Hepatocyte (in vitro differentiated cells): ENCODE measurements at regions not wholly inside any gene's neighbourhood (a gene's known extent, or its start where the extent isn't known, plus 50 kb on each side); places are given as distances from the start of the nearest gene placed in this dataset.

Source experiments
- DNase-seq: peaks from one replicate; pipeline ENCODE4 v3.0.0-alpha.2; 2016; ENCODE audit warnings: low spot score
- H2AFZ ChIP-seq: fragments of 200-600 bp; sonication (generic); 2 replicates; pipeline ENCODE4 v1.6.0; 2016; ENCODE audit warnings: antibody characterized with exemption, mild to moderate bottlenecking
- H3K27ac ChIP-seq: fragments of 200-600 bp; sonication (generic); 2 replicates; pipeline ENCODE4 v1.5.1; 2016; ENCODE audit warnings: mild to moderate bottlenecking
- H3K27me3 ChIP-seq: fragments of 200-600 bp; sonication (generic); 2 replicates; pipeline ENCODE4 v1.6.1; 2016
- H3K36me3 ChIP-seq: fragments of 200-600 bp; sonication (generic); replicated peaks from 2 replicates; pipeline ENCODE4 v1.5.1; 2016; ENCODE audit warnings: low read depth; ENCODE audit not compliant: insufficient read depth
- H3K4me1 ChIP-seq: fragments of 200-600 bp; sonication (generic); 2 replicates; pipeline ENCODE4 v1.5.1; 2016; ENCODE audit warnings: mild to moderate bottlenecking, moderate library complexity; ENCODE audit not compliant: insufficient read depth
- H3K4me2 ChIP-seq: fragments of 200-600 bp; sonication (generic); 2 replicates; pipeline ENCODE4 v1.6.0; 2016
- H3K4me3 ChIP-seq: fragments of 200-600 bp; sonication (generic); 2 replicates; pipeline ENCODE4 v1.5.1; 2016; ENCODE audit warnings: mild to moderate bottlenecking
- H3K79me2 ChIP-seq: fragments of 200-600 bp; sonication (generic); 2 replicates; pipeline ENCODE4 v1.6.0; 2017; ENCODE audit warnings: mild to moderate bottlenecking
- H3K9me2 ChIP-seq: fragments of 200-600 bp; sonication (generic); replicated peaks from 2 replicates; pipeline ENCODE4 v1.6.0; 2017; ENCODE audit warnings: mild to moderate bottlenecking; ENCODE audit not compliant: insufficient read depth
- H3K9me3 ChIP-seq: fragments of 200-600 bp; sonication (generic); 2 replicates; pipeline ENCODE4 v1.5.1; 2016; ENCODE audit warnings: low read depth, mild to moderate bottlenecking
- H4K20me1 ChIP-seq: fragments of 200-600 bp; sonication (generic); 2 replicates; pipeline ENCODE4 v1.6.0; 2016; ENCODE audit warnings: mild to moderate bottlenecking; ENCODE audit not compliant: insufficient read depth, poor library complexity, severe bottlenecking
- EZH2 ChIP-seq: fragments of 200-600 bp; sonication (generic); IDR thresholded peaks from 2 replicates; pipeline ENCODE4 v1.6.1; 2016; ENCODE audit warnings: antibody characterized with exemption, mild to moderate bottlenecking, borderline replicate concordance
- EZH2phosphoT487 ChIP-seq: fragments of 200-600 bp; sonication (generic); IDR thresholded peaks from one replicate; pipeline ENCODE4 v1.6.1; 2018; ENCODE audit warnings: antibody characterized with exemption, mild to moderate bottlenecking, low read depth, moderate library complexity; ENCODE audit not compliant: unreplicated experiment, severe bottlenecking
- WGBS: methylation state at CpG from one replicate; pipeline ENCODE4 v1.1.6; 2016; ENCODE audit warnings: low lambda C conversion rate; ENCODE audit errors: missing lambda C conversion rate; 5-methylcytosine and 5-hydroxymethylcytosine counted together
- TF ChIP-seq, protein P1 (sequence below): fragments of 200-600 bp; sonication (generic); IDR thresholded peaks from 2 replicates; pipeline ENCODE4 v1.5.1; 2016; ENCODE audit warnings: antibody characterized with exemption, mild to moderate bottlenecking; ENCODE audit not compliant: poor library complexity

DNA sequence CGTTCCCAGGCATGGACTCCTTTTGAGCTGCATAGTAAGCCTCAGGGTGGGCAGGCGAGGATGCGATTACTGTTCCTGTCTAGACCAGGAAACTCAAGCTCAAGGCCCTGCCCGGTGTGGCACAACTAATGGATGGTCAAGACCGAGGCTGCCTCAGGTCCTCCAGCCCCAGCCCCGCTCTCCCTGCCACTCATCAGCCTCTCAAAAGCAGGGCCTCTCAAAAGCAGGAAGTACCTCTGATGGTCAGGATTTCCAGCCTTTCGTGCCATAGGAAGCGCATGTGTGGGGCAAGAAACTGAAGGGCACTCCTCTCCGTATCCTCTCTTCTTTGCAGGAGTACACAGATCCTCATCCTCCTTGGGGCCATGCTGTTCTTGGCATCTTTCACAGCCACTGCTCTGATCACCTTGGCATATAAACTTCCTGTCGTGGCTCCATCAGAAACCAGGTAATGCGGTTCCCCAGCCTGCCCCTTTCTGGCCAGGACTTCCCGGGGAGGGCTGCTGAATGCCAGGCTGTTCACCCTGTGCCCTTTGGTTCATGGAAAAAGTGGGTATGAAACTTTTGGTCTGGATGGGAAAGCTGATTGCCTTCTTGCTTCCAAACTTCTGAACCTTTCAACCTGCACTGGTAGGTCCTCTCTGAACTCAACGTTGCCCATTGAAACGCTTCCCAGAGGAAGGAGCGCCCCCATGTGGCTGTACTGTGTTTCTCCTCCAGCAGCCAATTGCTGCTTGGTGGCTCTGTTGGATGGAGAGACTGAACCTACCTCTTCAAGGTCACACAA lies 82.8 kb upstream of the SEC11C start:
- no peaks in the 10 kb centered on the region for H3K27me3 ChIP-seq
- no peak overlapping the region for H3K27ac ChIP-seq
- no peaks in the 10 kb centered on the region for H3K9me2 ChIP-seq
- H4K20me1 ChIP-seq: no peaks in the 10 kb centered on the region
- no peaks in the 10 kb centered on the region for H3K9me3 ChIP-seq
- peaks cover 17% of the 10 kb centered on the region for H3K4me1 ChIP-seq
- no peaks in the 10 kb centered on the region for H3K79me2 ChIP-seq
- 72% methylated on average over 15 of the region's 15 CpGs for WGBS
- no peak overlapping the region for H3K4me3 ChIP-seq
- no peaks in the 10 kb centered on the region for H3K36me3 ChIP-seq
- no peak overlapping the region for H2AFZ ChIP-seq
- TF ChIP-seq EZH2 (no peak), EZH2phosphoT487 (no peak)
- TF ChIP-seq, protein P1, sequence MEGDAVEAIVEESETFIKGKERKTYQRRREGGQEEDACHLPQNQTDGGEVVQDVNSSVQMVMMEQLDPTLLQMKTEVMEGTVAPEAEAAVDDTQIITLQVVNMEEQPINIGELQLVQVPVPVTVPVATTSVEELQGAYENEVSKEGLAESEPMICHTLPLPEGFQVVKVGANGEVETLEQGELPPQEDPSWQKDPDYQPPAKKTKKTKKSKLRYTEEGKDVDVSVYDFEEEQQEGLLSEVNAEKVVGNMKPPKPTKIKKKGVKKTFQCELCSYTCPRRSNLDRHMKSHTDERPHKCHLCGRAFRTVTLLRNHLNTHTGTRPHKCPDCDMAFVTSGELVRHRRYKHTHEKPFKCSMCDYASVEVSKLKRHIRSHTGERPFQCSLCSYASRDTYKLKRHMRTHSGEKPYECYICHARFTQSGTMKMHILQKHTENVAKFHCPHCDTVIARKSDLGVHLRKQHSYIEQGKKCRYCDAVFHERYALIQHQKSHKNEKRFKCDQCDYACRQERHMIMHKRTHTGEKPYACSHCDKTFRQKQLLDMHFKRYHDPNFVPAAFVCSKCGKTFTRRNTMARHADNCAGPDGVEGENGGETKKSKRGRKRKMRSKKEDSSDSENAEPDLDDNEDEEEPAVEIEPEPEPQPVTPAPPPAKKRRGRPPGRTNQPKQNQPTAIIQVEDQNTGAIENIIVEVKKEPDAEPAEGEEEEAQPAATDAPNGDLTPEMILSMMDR: peak; percentile 76
- H3K4me2 ChIP-seq: no peak overlapping the region
- peak; percentile 86 for DNase-seq

DNA sequence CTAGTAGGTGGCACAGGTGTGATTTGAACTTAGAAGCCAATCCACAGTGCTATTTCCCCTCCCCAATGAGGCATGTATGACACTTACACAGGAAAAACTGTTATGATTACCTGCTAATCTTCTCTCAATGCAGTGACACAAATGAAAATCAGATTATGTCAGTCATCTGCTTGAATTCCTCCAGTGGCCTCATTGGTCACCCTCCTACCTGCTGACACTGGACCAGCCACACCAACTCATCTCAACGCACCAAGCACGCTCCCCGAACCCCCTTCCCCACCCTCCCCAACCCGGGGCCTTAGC lies 82.2 kb upstream of the SEC11C start:
- H3K4me3 ChIP-seq: no peak overlapping the region
- H3K27me3 ChIP-seq: no peaks in the 10 kb centered on the region
- no peak for DNase-seq
- no peaks in the 10 kb centered on the region for H3K36me3 ChIP-seq
- WGBS: 82% methylated on average over 3 of the region's 4 CpGs
- H2AFZ ChIP-seq: no peak overlapping the region
- peaks cover 17% of the 10 kb centered on the region for H3K4me1 ChIP-seq
- H3K9me3 ChIP-seq: no peaks in the 10 kb centered on the region
- H3K27ac ChIP-seq: no peak overlapping the region
- TF ChIP-seq, protein P1: no peak
- TF ChIP-seq EZH2phosphoT487 (no peak), EZH2 (no peak)
- no peak overlapping the region for H3K4me2 ChIP-seq
- H3K9me2 ChIP-seq: no peaks in the 10 kb centered on the region
- H3K79me2 ChIP-seq: no peaks in the 10 kb centered on the region
- no peaks in the 10 kb centered on the region for H4K20me1 ChIP-seq

DNA sequence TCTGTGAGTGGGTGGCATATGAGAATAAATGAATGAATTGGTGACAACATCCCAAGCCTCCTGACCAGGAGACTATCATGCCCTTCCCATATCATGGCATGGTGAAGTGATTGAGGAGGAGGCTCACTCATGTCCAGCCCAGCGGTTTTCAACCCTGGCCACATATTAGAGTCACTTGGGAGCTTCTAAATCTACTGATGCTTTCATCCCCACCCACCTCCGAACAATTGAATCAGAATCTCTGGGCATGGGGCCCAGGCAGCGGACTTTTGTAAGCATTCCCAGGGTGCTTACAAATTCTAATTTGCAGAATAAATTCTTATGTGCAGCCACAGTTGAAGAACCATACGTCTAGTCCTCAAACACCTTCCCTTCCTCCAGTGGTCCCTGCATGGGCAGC lies 81.7 kb upstream of the SEC11C start:
- TF ChIP-seq EZH2phosphoT487 (no peak), EZH2 (no peak)
- TF ChIP-seq, protein P1: no peak
- H3K4me1 ChIP-seq: peaks cover 11% of the 10 kb centered on the region
- no peak for DNase-seq
- H3K36me3 ChIP-seq: no peaks in the 10 kb centered on the region
- H3K4me3 ChIP-seq: no peak overlapping the region
- H3K4me2 ChIP-seq: no peak overlapping the region
- H3K79me2 ChIP-seq: no peaks in the 10 kb centered on the region
- no peaks in the 10 kb centered on the region for H3K27me3 ChIP-seq
- 65% methylated on average over 4 of the region's 4 CpGs for WGBS
- H4K20me1 ChIP-seq: no peaks in the 10 kb centered on the region
- H3K9me2 ChIP-seq: no peaks in the 10 kb centered on the region
- H3K9me3 ChIP-seq: no peaks in the 10 kb centered on the region
- H2AFZ ChIP-seq: no peak overlapping the region
- no peak overlapping the region for H3K27ac ChIP-seq

DNA sequence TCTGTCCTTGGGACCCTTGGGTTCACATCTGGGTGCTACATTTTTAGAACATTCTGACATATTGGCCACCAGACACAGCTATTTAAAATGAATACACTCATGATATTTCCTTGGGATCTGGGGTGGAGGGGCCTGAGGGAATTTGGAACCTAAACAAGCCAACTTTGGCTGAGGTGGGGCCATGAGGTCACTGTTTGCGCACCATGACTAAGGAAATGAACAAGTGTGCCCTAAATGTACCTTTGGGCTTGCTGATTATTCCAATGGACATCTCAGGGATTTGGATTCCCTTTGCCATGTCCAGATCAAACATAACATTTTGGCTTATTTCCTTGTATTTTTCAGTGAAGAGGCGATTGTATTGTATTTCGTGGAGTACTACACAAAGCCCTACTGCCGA lies 80.5 kb upstream of the SEC11C start:
- no peak for DNase-seq
- no peaks in the 10 kb centered on the region for H3K36me3 ChIP-seq
- no peaks in the 10 kb centered on the region for H3K9me2 ChIP-seq
- H2AFZ ChIP-seq: no peak overlapping the region
- WGBS: 97% methylated on average over 4 of the region's 4 CpGs
- H3K4me1 ChIP-seq: peaks cover 4% of the 10 kb centered on the region
- no peak overlapping the region for H3K27ac ChIP-seq
- TF ChIP-seq EZH2phosphoT487: no peak
- H3K9me3 ChIP-seq: no peaks in the 10 kb centered on the region
- H4K20me1 ChIP-seq: no peaks in the 10 kb centered on the region
- H3K27me3 ChIP-seq: no peaks in the 10 kb centered on the region
- H3K4me3 ChIP-seq: no peak overlapping the region
- H3K79me2 ChIP-seq: no peaks in the 10 kb centered on the region
- no peak overlapping the region for H3K4me2 ChIP-seq
